Muscle of leg (tissue), 3 donors: ENCODE measurements at regions not wholly inside any gene's neighbourhood (a gene's known extent, or its start where the extent isn't known, plus 50 kb on each side); places are given as distances from the start of the nearest gene placed in this dataset.
"Not testable (repeated sequence)": the region's sequence is repeated elsewhere in the genome, so short reads cannot be mapped to it uniquely, and the experiment has no call there.

ENCODE experiments used
- DNase-seq: peaks from one replicate; pipeline ENCODE4 v3.0.0; 2013
- H3K27ac ChIP-seq: one replicate; pipeline ENCODE4 v1.5.1; 2013; ENCODE audit warnings: mild to moderate bottlenecking, low read length, control low read depth
- H3K27me3 ChIP-seq: one replicate; pipeline ENCODE4 v1.6.1; 2013; ENCODE audit warnings: low read length; ENCODE audit not compliant: control insufficient read depth, insufficient read depth
- H3K36me3 ChIP-seq: one replicate; pipeline ENCODE4 v1.6.1; 2013; ENCODE audit warnings: low read length; ENCODE audit not compliant: control insufficient read depth, insufficient read depth
- H3K4me1 ChIP-seq: one replicate; pipeline ENCODE4 v1.6.1; 2013; ENCODE audit warnings: low read length; ENCODE audit not compliant: control insufficient read depth, insufficient read depth
- H3K4me3 ChIP-seq: one replicate; pipeline ENCODE4 v1.5.1; 2013; ENCODE audit warnings: low read length, control low read depth
- H3K9me3 ChIP-seq: replicated peaks from 2 replicates; pipeline ENCODE4 v1.6.1; 2013; ENCODE audit warnings: low read depth, low read length; ENCODE audit not compliant: control insufficient read depth
- WGBS: methylation state at CpG from one replicate; pipeline ENCODE4 v1.1.5; 2013; ENCODE audit warnings: missing lambda C conversion rate; ENCODE audit not compliant: insufficient coverage; 5-methylcytosine and 5-hydroxymethylcytosine counted together

- not testable (repeated sequence) for H3K4me3 ChIP-seq, H3K27ac ChIP-seq, H3K4me1 ChIP-seq, DNase-seq, H3K9me3 ChIP-seq, H3K27me3 ChIP-seq, H3K36me3 ChIP-seq
- 86% methylated on average over 16 of the region's 35 CpGs for WGBS
Observed at GRCh38 chr10:18951072-18951823, 97.4 kb upstream of the MALRD1 start.

- H3K36me3 ChIP-seq, result no peaks in the 10 kb centered on the region
- no peaks in the 10 kb centered on the region for H3K9me3 ChIP-seq
- DNase-seq, result peak; percentile 31
- no peak overlapping the region for H3K27ac ChIP-seq
- no peaks in the 10 kb centered on the region for H3K27me3 ChIP-seq
- WGBS, result no CpG with 5 or more reads among the region's 1 CpG
- H3K4me3 ChIP-seq, result no peak overlapping the region
- no peaks in the 10 kb centered on the region for H3K4me1 ChIP-seq
Observed at GRCh38 chr10:18955061-18955460, 93.5 kb upstream of the MALRD1 start.

- H3K4me1 ChIP-seq, result no peaks in the 10 kb centered on the region
- no peak overlapping the region for H3K4me3 ChIP-seq
- no peak overlapping the region for H3K27ac ChIP-seq
- WGBS, result 91% methylated on average over 6 of the region's 10 CpGs
- H3K36me3 ChIP-seq, result no peaks in the 10 kb centered on the region
- no peak for DNase-seq
- H3K9me3 ChIP-seq, result peaks cover 2% of the 10 kb centered on the region
- no peaks in the 10 kb centered on the region for H3K27me3 ChIP-seq
Observed at GRCh38 chr10:18959369-18959768, 89.2 kb upstream of the MALRD1 start.

GRCh38 chr10:18960466-18961079, 88.0 kb upstream of the MALRD1 start:
- no peaks in the 10 kb centered on the region for H3K27me3 ChIP-seq
- H3K36me3 ChIP-seq, result no peaks in the 10 kb centered on the region
- H3K27ac ChIP-seq, result no peak overlapping the region
- WGBS, result 88% methylated on average over 3 of the region's 11 CpGs
- H3K4me3 ChIP-seq, result no peak overlapping the region
- H3K4me1 ChIP-seq, result no peaks in the 10 kb centered on the region
- peaks cover 2% of the 10 kb centered on the region for H3K9me3 ChIP-seq
- no peak for DNase-seq

GRCh38 chr10:18968159-18968558, 80.4 kb upstream of the MALRD1 start:
- DNase-seq, result no peak
- H3K9me3 ChIP-seq, result no peaks in the 10 kb centered on the region
- H3K4me1 ChIP-seq, result no peaks in the 10 kb centered on the region
- H3K27me3 ChIP-seq, result no peaks in the 10 kb centered on the region
- H3K27ac ChIP-seq, result no peak overlapping the region
- no peaks in the 10 kb centered on the region for H3K36me3 ChIP-seq
- no CpG with 5 or more reads among the region's 1 CpG for WGBS
- H3K4me3 ChIP-seq, result no peak overlapping the region

- H3K4me3 ChIP-seq, result no peak overlapping the region
- H3K27me3 ChIP-seq, result no peaks in the 10 kb centered on the region
- WGBS, result 50% methylated on average over 2 of the region's 4 CpGs
- H3K4me1 ChIP-seq, result no peaks in the 10 kb centered on the region
- peaks cover 3% of the 10 kb centered on the region for H3K9me3 ChIP-seq
- H3K27ac ChIP-seq, result no peak overlapping the region
- no peaks in the 10 kb centered on the region for H3K36me3 ChIP-seq
- DNase-seq, result no peak
Observed at GRCh38 chr10:18976696-18977251, 71.8 kb upstream of the MALRD1 start.

GRCh38 chr10:18980089-18980629, 68.4 kb upstream of the MALRD1 start:
- Histone ChIP-seq H3K9me3 (peaks cover 3% of the 10 kb centered on the region), H3K4me3 (no peak overlapping the region), H3K27ac (no peak overlapping the region), H3K27me3 (no peaks in the 10 kb centered on the region), H3K4me1 (no peaks in the 10 kb centered on the region), H3K36me3 (no peaks in the 10 kb centered on the region)
- WGBS, result 40% methylated on average over 1 of the region's 4 CpGs
- peak; percentile 7 for DNase-seq

- no peak overlapping the region for H3K4me3 ChIP-seq
- DNase-seq, result no peak
- H3K27ac ChIP-seq, result no peak overlapping the region
- no peaks in the 10 kb centered on the region for H3K4me1 ChIP-seq
- H3K9me3 ChIP-seq, result peaks cover 7% of the 10 kb centered on the region
- no peaks in the 10 kb centered on the region for H3K36me3 ChIP-seq
- H3K27me3 ChIP-seq, result no peaks in the 10 kb centered on the region
- WGBS, result no CpG with 5 or more reads among the region's 3 CpGs
Observed at GRCh38 chr10:18984531-18984930, 64.1 kb upstream of the MALRD1 start.

GRCh38 chr10:18988338-18988737, 60.3 kb upstream of the MALRD1 start:
- Histone ChIP-seq H3K27me3 (no peaks in the 10 kb centered on the region), H3K27ac (no peak overlapping the region), H3K4me3 (no peak overlapping the region), H3K36me3 (no peaks in the 10 kb centered on the region), H3K9me3 (peaks cover 9% of the 10 kb centered on the region), H3K4me1 (no peaks in the 10 kb centered on the region)
- DNase-seq, result no peak
- WGBS, result 88% methylated on average over 1 of the region's 2 CpGs
